WTC11 (cell line): ENCODE measurements at regions not wholly inside any gene's neighbourhood (a gene's known extent, or its start where the extent isn't known, plus 50 kb on each side); places are given as distances from the start of the nearest gene placed in this dataset.
A peak's percentile ranks its signal among the peaks of the same experiment; 100 is the strongest.

Source experiments
- ATAC-seq: fragments of 200-7000 bp; cut with Tn5 transposase; 2 replicates; pipeline ENCODE4 v1.10.0; 2021; ENCODE audit warnings: mild to moderate bottlenecking, moderate library complexity
- CTCF ChIA-PET: fragments of 300-600 bp; sonication (Branson Sonifier 250); formaldehyde crosslinking; loops from one replicate; lab custom pipeline; 2021; ENCODE audit warnings: antibody characterized with exemption; lab: Charles Lee
- POLR2A ChIA-PET: fragments of 350-600 bp; sonication (Branson Sonifier 250); formaldehyde crosslinking; loops from one replicate; lab custom pipeline; 2021; ENCODE audit warnings: antibody characterized with exemption; lab: Charles Lee
- DNase-seq: peaks from one replicate; pipeline ENCODE4 v3.0.0; 2021; ENCODE audit warnings: low spot score
- H3K27ac Mint-ChIP-seq: 2 replicates; pipeline ENCODE4 v1.8.0; 2021; ENCODE audit warnings: mixed read lengths
- H3K27me3 Mint-ChIP-seq: 2 replicates; pipeline ENCODE4 v1.8.0; 2021; ENCODE audit warnings: low read depth, mild to moderate bottlenecking, moderate library complexity, mixed read lengths
- H3K36me3 Mint-ChIP-seq: 2 replicates; pipeline ENCODE4 v1.8.0; 2021; ENCODE audit warnings: mixed read lengths
- H3K4me1 Mint-ChIP-seq: 2 replicates; pipeline ENCODE4 v1.8.0; 2022; ENCODE audit warnings: mixed read lengths
- H3K4me3 Mint-ChIP-seq: 2 replicates; pipeline ENCODE4 v1.8.0; 2021; ENCODE audit warnings: mild to moderate bottlenecking, moderate library complexity, mixed read lengths
- H3K9me3 Mint-ChIP-seq: 2 replicates; pipeline ENCODE4 v1.8.0; 2021; ENCODE audit warnings: mixed read lengths
- ATF6 ChIP-seq: sonication (generic); formaldehyde crosslinking; IDR thresholded peaks from 2 replicates; pipeline ENCODE4 v1.8.1; 2023; ENCODE audit warnings: mild to moderate bottlenecking, missing genetic modification reagents
- CREM ChIP-seq: sonication (generic); formaldehyde crosslinking; IDR thresholded peaks from 2 replicates; pipeline ENCODE4 v1.8.1; 2022; ENCODE audit warnings: mild to moderate bottlenecking, missing genetic modification reagents, moderate library complexity
- ELF4 ChIP-seq: sonication (generic); formaldehyde crosslinking; IDR thresholded peaks from 2 replicates; pipeline ENCODE4 v1.8.1; 2022; ENCODE audit warnings: low read depth, mild to moderate bottlenecking, moderate library complexity, missing genetic modification reagents
- EMX1 ChIP-seq: fragments of 250-450 bp; sonication (Bioruptor Pico); IDR thresholded peaks from 2 replicates; pipeline ENCODE4 v1.8.0; 2021; ENCODE audit warnings: mild to moderate bottlenecking
- ERG ChIP-seq: fragments of 250-450 bp; sonication (Bioruptor Pico); IDR thresholded peaks from 2 replicates; pipeline ENCODE4 v1.8.0; 2021; ENCODE audit warnings: mild to moderate bottlenecking
- FOXJ3 ChIP-seq: sonication (generic); formaldehyde crosslinking; IDR thresholded peaks from 2 replicates; pipeline ENCODE4 v1.9.0; 2021; ENCODE audit warnings: missing genetic modification reagents, mild to moderate bottlenecking, borderline replicate concordance
- FOXK1 ChIP-seq: sonication (generic); formaldehyde crosslinking; IDR thresholded peaks from 2 replicates; pipeline ENCODE4 v1.8.0; 2022; ENCODE audit warnings: mild to moderate bottlenecking, moderate library complexity, missing genetic modification reagents
- HMGA2 ChIP-seq: fragments of 250-450 bp; sonication (Bioruptor Pico); IDR thresholded peaks from 2 replicates; pipeline ENCODE4 v1.4.0; 2021; ENCODE audit warnings: mild to moderate bottlenecking, moderate library complexity
- IRF2 ChIP-seq: sonication (generic); formaldehyde crosslinking; IDR thresholded peaks from 2 replicates; pipeline ENCODE4 v1.8.0; 2022; ENCODE audit warnings: low read depth, missing genetic modification reagents, borderline replicate concordance
- JAZF1 ChIP-seq: fragments of 250-450 bp; sonication (Bioruptor Pico); IDR thresholded peaks from 2 replicates; pipeline ENCODE4 v1.9.0; 2021; ENCODE audit warnings: moderate library complexity, mild to moderate bottlenecking, inconsistent platforms
- JUN ChIP-seq: sonication (generic); formaldehyde crosslinking; IDR thresholded peaks from 2 replicates; pipeline ENCODE4 v1.8.0; 2023; ENCODE audit warnings: mild to moderate bottlenecking, missing genetic modification reagents
- KAT7 ChIP-seq: sonication (generic); formaldehyde crosslinking; IDR thresholded peaks from 2 replicates; pipeline ENCODE4 v1.8.1; 2023; ENCODE audit warnings: missing genetic modification reagents, mild to moderate bottlenecking, borderline replicate concordance
- MXD4 ChIP-seq: fragments of 250-450 bp; sonication (Bioruptor Pico); IDR thresholded peaks from 2 replicates; pipeline ENCODE4 v1.8.0; 2021; ENCODE audit warnings: mild to moderate bottlenecking, moderate library complexity, borderline replicate concordance
- NFATC4 ChIP-seq: fragments of 250-450 bp; sonication (Bioruptor Pico); IDR thresholded peaks from 2 replicates; pipeline ENCODE4 v1.9.0; 2021; ENCODE audit warnings: mild to moderate bottlenecking
- NR1H2 ChIP-seq: sonication (generic); formaldehyde crosslinking; IDR thresholded peaks from 2 replicates; pipeline ENCODE4 v1.9.0; 2021; ENCODE audit warnings: mild to moderate bottlenecking, moderate library complexity, missing genetic modification reagents
- NR2C2 ChIP-seq: sonication (generic); formaldehyde crosslinking; IDR thresholded peaks from 2 replicates; pipeline ENCODE4 v1.8.0; 2022; ENCODE audit warnings: mild to moderate bottlenecking, missing genetic modification reagents
- OVOL2 ChIP-seq: fragments of 250-450 bp; sonication (Bioruptor Pico); IDR thresholded peaks from 2 replicates; pipeline ENCODE4 v1.9.0; 2021; ENCODE audit warnings: mild to moderate bottlenecking, borderline replicate concordance
- PREB ChIP-seq: sonication (generic); formaldehyde crosslinking; IDR thresholded peaks from 2 replicates; pipeline ENCODE4 v1.8.1; 2022; ENCODE audit warnings: mild to moderate bottlenecking, missing genetic modification reagents, moderate library complexity, borderline replicate concordance
- PRRX2 ChIP-seq: fragments of 250-450 bp; sonication (Bioruptor Pico); IDR thresholded peaks from 2 replicates; pipeline ENCODE4 v1.8.0; 2021; ENCODE audit warnings: mild to moderate bottlenecking
- SOX15 ChIP-seq: fragments of 250-450 bp; sonication (Bioruptor Pico); IDR thresholded peaks from 2 replicates; pipeline ENCODE4 v1.9.0; 2021; ENCODE audit warnings: mild to moderate bottlenecking
- TEAD1 ChIP-seq: sonication (generic); formaldehyde crosslinking; IDR thresholded peaks from 2 replicates; pipeline ENCODE4 v1.8.0; 2022; ENCODE audit warnings: mild to moderate bottlenecking, missing genetic modification reagents
- TEAD4 ChIP-seq: sonication (generic); formaldehyde crosslinking; IDR thresholded peaks from 2 replicates; pipeline ENCODE4 v1.8.0; 2022; ENCODE audit warnings: mild to moderate bottlenecking, missing genetic modification reagents
- TP53 ChIP-seq: sonication (generic); formaldehyde crosslinking; IDR thresholded peaks from 2 replicates; pipeline ENCODE4 v1.8.1; 2023; ENCODE audit warnings: mild to moderate bottlenecking, missing genetic modification reagents
- USF2 ChIP-seq: sonication (generic); formaldehyde crosslinking; IDR thresholded peaks from 2 replicates; pipeline ENCODE4 v1.8.1; 2023; ENCODE audit warnings: mild to moderate bottlenecking, missing genetic modification reagents, moderate library complexity
- ZBTB21 ChIP-seq: sonication (generic); formaldehyde crosslinking; IDR thresholded peaks from 2 replicates; pipeline ENCODE4 v1.8.1; 2023; ENCODE audit warnings: mild to moderate bottlenecking, missing genetic modification reagents, borderline replicate concordance
- ZMAT4 ChIP-seq: fragments of 250-450 bp; sonication (Bioruptor Pico); IDR thresholded peaks from 2 replicates; pipeline ENCODE4 v1.9.0; 2021; ENCODE audit warnings: mild to moderate bottlenecking
- ZNF671 ChIP-seq: fragments of 250-450 bp; sonication (Bioruptor Pico); IDR thresholded peaks from 2 replicates; pipeline ENCODE4 v1.8.0; 2021; ENCODE audit warnings: mild to moderate bottlenecking

- no peaks in the 10 kb centered on the region for H3K36me3 Mint-ChIP-seq
- ChIA-PET POLR2A (no interaction called here), CTCF (no interaction called here)
- no peaks in the 10 kb centered on the region for H3K27me3 Mint-ChIP-seq
- ATAC-seq = no peak
- DNase-seq = no peak
- H3K4me3 Mint-ChIP-seq = no peak overlapping the region
- peaks cover 15% of the 10 kb centered on the region for H3K9me3 Mint-ChIP-seq
- H3K27ac Mint-ChIP-seq = no peak overlapping the region; the same call in 1 of the 2 replicates
- TF ChIP-seq TEAD1 (CRISPR knock-in tag) (no peak), NFATC4 (CRISPR knock-in tag) (no peak), MXD4 (no peak), FOXK1 (CRISPR knock-in tag) (no peak), SOX15 (CRISPR knock-in tag) (no peak)
- TF ChIP-seq, all 79 proteins: peak for 0
- peaks cover 12% of the 10 kb centered on the region for H3K4me1 Mint-ChIP-seq
Measured at GRCh38 chr1:218553197-218553596, 208.1 kb downstream of the TGFB2 start.

- no peaks in the 10 kb centered on the region for H3K27me3 Mint-ChIP-seq
- POLR2A ChIA-PET = no interaction called here
- peaks cover 15% of the 10 kb centered on the region for H3K9me3 Mint-ChIP-seq
- H3K27ac Mint-ChIP-seq = no peak overlapping the region
- DNase-seq (no peak), ATAC-seq (no peak)
- H3K36me3 Mint-ChIP-seq = no peaks in the 10 kb centered on the region
- CTCF ChIA-PET = no interaction called here
- no peak overlapping the region for H3K4me3 Mint-ChIP-seq
- H3K4me1 Mint-ChIP-seq = peaks cover 18% of the 10 kb centered on the region
- TF ChIP-seq HMGA2 = no peak
- no peak for TF ChIP-seq ZNF671 (CRISPR knock-in tag)
- no peak for TF ChIP-seq NR2C2 (CRISPR knock-in tag)
- TF ChIP-seq IRF2 (CRISPR knock-in tag) = no peak
- TF ChIP-seq ZMAT4 (CRISPR knock-in tag) = no peak
- no peak for TF ChIP-seq TEAD4
- no peak for TF ChIP-seq ERG
- no peak for TF ChIP-seq KAT7 (CRISPR knock-in tag)
- no peak for TF ChIP-seq TP53 (CRISPR knock-in tag)
- no peak for TF ChIP-seq ELF4
Measured at GRCh38 chr1:218556016-218556415, 210.9 kb downstream of the TGFB2 start.

- POLR2A ChIA-PET = no interaction called here
- peak; percentile 75 for ATAC-seq
- Mint-ChIP-seq H3K4me1 (peaks cover 12% of the 10 kb centered on the region), H3K9me3 (peaks cover 15% of the 10 kb centered on the region), H3K27ac (peak overlapping the region; percentile 21), H3K27me3 (no peaks in the 10 kb centered on the region), H3K36me3 (no peaks in the 10 kb centered on the region), H3K4me3 (no peak overlapping the region)
- TF ChIP-seq USF2 = peak; percentile 64
- no peak for TF ChIP-seq OVOL2
- DNase-seq = no peak
- CTCF ChIA-PET = no interaction called here
Measured at GRCh38 chr1:218557731-218558130, 212.6 kb downstream of the TGFB2 start.

- Mint-ChIP-seq H3K4me1 (peaks cover 12% of the 10 kb centered on the region), H3K27ac (peak overlapping the region; percentile 37), H3K9me3 (peaks cover 11% of the 10 kb centered on the region), H3K27me3 (no peaks in the 10 kb centered on the region), H3K4me3 (no peak overlapping the region), H3K36me3 (no peaks in the 10 kb centered on the region)
- CTCF ChIA-PET = no interaction called here
- ATAC-seq (no peak), DNase-seq (no peak)
- POLR2A ChIA-PET = no interaction called here
- TF ChIP-seq JAZF1 (CRISPR knock-in tag) = no peak
- no peak for TF ChIP-seq FOXJ3 (CRISPR knock-in tag)
- TF ChIP-seq EMX1 = no peak
- TF ChIP-seq OVOL2 = no peak
- TF ChIP-seq ATF6 (CRISPR knock-in tag) = no peak
- TF ChIP-seq ZBTB21 (CRISPR knock-in tag) = no peak
- no peak for TF ChIP-seq ELF4
- TF ChIP-seq NR1H2 (CRISPR knock-in tag) = no peak
- TF ChIP-seq CREM (CRISPR knock-in tag) = no peak
- no peak for TF ChIP-seq PREB (CRISPR knock-in tag)
- no peak for TF ChIP-seq PRRX2 (CRISPR knock-in tag)
- no peak for TF ChIP-seq JUN (CRISPR knock-in tag)
Measured at GRCh38 chr1:218558271-218558810, 213.2 kb downstream of the TGFB2 start.
